Eye (tissue), 1 donor: ENCODE measurements at regions not wholly inside any gene's neighbourhood (a gene's known extent, or its start where the extent isn't known, plus 50 kb on each side); places are given as distances from the start of the nearest gene placed in this dataset.

Source experiments
- DNase-seq: peaks from one replicate; pipeline ENCODE4 v3.0.0-alpha.2; 2015

DNA sequence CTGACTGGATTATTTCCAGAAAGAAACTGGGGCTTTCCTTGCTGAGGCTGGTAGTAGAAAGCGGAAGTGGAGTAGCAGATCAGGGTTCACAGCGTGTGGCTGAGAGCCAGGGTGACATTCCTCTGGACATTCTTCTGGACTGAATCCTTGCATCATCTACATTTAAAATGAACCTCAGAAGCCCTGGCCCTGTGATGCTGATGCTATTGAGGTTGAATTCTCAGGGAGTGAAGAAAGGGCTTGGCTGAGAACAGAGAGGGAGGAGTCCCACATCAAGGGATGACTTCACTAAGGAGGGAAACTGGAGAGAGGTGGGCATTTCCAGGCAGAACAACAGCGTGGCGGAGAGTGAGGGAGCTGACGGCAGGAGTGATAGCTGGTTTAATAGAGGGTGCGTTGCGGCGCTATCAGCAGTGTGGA lies 102.3 kb upstream of the LMO4 start:
- DNase-seq = peak; percentile 72

- no peak for DNase-seq
Measured at GRCh38 chr1:87227651-87228050, 101.0 kb upstream of the LMO4 start.

GRCh38 chr1:87230501-87230900 lies 98.2 kb upstream of the LMO4 start:
- no peak for DNase-seq

- no peak for DNase-seq
Measured at GRCh38 chr1:87231703-87232367, 96.8 kb upstream of the LMO4 start.

DNA sequence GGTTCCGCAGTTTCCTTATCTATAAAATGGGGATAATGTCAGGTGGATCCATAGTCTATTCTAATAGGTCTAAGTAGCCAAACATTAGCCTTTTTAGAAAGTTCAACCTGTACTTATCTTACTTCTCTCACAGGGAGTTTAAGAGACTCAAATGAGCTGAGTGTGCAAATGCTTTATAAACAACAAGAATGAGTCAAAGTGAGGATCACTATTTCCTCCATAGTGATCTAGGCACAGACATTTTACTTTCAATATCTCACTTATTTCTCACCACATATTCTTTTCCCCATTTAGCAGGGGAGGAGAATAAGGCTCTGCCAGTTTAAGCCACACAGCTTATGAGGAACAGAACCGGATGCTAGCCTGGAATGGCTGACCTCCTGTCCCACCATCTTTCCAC lies 92.1 kb upstream of the LMO4 start:
- no peak for DNase-seq

GRCh38 chr1:87239997-87240605 lies 88.6 kb upstream of the LMO4 start:
- no peak for DNase-seq

DNA sequence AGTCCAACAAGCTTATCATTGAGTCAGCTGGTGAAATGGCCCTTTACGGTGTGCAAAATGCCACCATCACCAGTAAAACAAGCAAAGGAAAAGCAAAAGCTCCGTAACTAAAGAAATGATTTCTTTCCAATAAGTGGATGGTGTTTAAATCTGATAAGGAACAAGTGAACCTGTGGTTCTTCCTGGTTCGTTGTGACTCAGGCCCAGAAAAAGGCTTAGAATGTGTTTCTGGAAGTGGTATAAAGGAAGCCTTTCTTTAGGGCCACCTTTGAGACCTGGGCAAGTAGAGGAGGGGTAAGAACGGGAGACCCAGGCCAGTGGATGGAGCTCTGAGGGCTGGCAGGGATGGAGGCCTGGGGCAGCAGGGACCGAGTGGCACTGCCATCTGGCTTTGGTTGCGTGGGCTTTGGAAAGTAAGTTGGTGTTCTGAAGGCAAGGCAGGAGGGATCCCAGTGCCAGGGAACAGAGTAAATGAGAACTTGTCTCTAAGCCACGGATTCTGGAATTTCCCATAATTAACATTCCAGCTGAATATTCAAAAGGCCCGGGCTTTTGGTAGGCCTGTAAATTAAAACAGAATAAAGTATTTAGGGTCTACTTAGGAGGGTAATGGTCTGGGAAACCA lies 87.9 kb upstream of the LMO4 start:
- no peak for DNase-seq

DNA sequence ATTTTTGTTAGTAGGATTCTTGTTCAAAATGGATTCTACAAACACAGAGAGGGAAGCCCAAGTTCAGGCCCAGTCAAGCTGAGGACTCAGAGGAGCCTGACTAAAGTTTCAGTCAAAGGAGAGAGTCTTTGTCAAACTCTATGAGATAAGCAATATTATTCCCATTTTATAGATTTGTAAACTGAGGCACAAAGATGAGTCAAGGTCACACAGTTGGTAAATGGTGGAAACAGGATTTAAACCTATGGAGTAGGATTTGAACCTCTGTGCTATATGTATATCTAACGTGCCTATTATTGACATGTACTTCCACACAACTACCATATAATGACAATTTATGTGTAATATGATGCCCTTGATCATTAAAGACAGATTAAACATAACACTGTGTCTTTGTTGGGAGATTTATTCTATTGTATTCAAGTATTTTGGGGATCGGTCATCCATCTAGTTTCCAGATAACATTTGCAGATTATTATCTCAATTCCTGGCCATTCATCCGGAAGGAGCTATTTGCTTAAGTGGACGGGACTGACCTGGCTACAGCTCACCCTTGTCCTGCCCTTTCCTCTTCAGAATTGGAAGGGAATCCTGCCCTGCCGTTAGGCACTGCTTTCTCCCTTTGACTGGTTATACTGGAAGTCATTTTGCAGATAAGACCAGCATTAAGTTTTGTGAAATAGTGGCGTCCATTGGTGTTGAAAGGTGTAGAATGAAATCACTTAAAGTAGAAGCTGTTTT lies 86.1 kb upstream of the LMO4 start:
- peak; percentile 20 for DNase-seq

- no peak for DNase-seq
Measured at GRCh38 chr1:87243573-87243972, 85.1 kb upstream of the LMO4 start.

- DNase-seq = no peak
Measured at GRCh38 chr1:87246436-87246835, 82.2 kb upstream of the LMO4 start.

- no peak for DNase-seq
Measured at GRCh38 chr1:87249803-87250202, 78.9 kb upstream of the LMO4 start.

GRCh38 chr1:87250336-87250735 lies 78.3 kb upstream of the LMO4 start:
- no peak for DNase-seq

GRCh38 chr1:87252406-87252805 lies 76.3 kb upstream of the LMO4 start:
- DNase-seq = no peak

DNA sequence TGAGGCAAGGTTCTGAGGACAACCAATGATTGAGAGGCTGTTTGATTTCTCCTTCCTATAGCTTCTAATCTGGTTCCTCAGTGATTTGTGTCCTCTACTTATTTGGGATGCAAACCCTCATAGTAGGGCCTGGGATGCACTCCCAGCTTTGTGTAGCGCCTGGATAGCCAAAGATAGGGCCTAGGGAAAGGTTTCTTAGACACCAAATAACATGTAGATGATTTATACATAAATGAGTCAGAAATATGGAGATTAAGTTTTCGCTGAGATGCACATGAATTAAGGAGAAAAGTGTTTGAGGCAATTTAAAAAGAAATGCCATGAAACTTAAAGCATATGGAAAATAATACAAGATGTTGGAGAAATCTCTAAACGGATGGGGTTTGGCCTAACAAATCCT lies 66.0 kb upstream of the LMO4 start:
- DNase-seq = no peak

DNA sequence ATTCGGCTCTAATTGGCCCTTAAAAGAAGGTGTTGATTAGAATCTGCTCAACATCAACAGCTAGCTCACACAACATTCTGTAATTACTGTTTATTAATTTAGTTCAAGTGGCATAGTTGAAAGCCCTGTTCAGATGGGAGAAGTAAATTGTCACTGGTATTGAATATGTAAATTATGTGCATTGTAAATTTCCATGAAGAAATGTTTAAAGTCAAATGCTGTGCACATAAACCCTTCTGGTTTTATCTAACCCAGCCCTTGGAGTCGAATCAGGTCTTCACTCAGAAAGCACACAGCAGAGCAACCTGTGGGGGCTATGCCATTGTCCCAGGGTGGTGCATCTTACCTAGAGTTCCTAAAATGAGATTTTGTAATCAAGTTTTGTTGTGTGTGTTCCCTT lies 65.4 kb upstream of the LMO4 start:
- DNase-seq = no peak

DNA sequence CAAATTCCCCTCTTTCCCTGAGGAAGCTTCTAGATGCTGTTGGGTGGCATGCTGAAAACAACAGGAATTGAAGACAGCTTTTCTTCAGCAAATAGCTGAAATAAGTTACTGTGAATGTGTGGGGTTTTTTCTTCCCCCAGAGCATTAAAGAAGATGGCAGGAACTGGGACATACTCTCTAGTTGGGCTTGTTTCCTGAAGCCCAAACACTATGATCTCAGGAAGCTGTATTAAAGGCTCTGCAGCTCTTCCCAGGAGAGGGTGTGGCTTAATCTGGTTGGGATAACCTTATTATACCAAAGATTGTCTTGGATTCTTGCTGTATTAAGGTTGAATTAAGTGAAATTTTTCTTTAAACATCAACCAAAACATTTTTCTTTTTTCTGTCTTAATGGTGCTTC lies 64.9 kb upstream of the LMO4 start:
- no peak for DNase-seq

DNA sequence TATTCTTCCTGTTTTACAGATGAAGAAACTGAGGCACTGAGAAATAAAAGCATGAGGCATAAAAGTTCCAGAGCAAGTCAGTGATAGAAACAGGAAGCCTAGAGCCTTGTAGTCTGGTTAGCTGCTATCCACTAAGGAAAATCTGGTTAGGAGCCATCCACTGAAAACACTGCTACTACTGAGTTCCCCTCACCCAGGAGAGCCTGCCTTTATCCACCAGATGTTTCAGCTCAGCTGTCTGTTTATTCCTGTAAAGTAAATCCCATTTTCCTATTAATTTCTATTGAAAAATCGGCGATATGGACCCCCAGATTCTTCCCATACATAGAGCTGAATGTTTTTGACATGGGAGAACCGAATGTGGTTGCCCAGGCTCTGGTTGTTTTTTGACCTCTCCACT lies 63.7 kb upstream of the LMO4 start:
- no peak for DNase-seq

DNA sequence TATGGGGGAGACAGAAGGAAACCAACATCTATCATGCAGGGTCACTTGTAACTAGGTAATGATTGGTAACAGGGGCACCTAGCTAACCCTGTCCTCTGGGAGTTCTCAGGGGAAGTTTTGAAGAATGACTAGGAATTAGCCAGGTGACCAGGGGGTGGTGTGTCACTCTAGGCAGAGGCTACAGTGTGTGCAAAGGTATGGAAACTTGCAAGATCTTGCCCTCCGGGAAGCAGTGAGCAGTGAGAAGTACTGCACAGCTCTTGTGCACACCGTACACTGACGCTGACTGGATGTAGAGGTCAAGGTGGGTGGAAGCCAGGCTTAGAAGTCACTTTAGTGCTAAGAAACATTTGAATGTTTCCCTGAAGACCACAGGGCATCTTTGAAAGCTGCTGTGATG lies 62.9 kb upstream of the LMO4 start:
- DNase-seq = no peak

DNA sequence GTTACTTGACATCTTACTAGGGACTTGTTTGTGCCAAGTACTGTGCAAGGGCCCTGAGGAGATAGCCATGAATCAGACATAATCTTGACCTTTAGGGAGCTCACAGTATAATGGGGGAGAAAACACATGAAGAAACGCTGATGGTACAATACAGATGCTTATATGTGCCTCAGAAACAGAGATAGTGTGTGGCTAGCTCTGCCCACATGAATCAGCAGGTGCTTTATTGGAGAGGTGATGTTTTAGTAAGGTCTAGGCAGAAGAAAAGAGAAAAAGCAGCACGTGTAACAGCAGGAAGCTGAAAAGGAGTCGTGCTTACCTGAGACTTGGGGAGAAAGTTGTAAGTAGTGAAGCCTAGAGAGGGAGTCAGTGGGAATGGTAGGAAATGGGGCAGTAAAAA lies 60.6 kb upstream of the LMO4 start:
- no peak for DNase-seq

- no peak for DNase-seq
Measured at GRCh38 chr1:87269921-87270320, 58.8 kb upstream of the LMO4 start.

- DNase-seq = no peak
Measured at GRCh38 chr1:87273291-87273690, 55.4 kb upstream of the LMO4 start.

DNA sequence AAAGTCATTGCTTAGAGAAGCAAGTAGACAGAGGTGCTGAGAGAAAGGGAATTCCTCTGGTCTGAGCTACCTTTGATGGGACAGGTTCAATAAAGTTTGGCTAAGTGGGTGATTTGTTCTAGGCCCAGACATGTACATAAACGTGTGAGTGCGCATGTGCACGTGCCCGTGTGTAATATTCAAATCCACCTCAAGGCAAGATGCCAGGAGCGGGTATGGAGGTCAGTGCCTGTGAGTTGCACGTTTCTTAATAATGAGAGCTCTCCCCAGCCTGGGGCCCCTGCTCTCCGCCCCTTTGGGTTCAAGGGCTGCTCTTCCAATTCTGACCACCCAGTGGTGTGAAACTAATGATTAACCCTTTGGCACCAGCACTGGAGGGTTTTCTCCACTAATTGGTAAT lies 53.8 kb upstream of the LMO4 start:
- peak; percentile 25 for DNase-seq

- no peak for DNase-seq
Measured at GRCh38 chr1:87278825-87279535, 49.7 kb upstream of the LMO4 start.
